GM23338 (cell line): ENCODE measurements at regions not wholly inside any gene's neighbourhood (a gene's known extent, or its start where the extent isn't known, plus 50 kb on each side); places are given as distances from the start of the nearest gene placed in this dataset.

Source experiments
- ATAC-seq: fragments of 200-7000 bp; cut with Tn5 transposase; 3 replicates; pipeline ENCODE4 v1.9.1; 2020
- DNase-seq: peaks from one replicate; pipeline ENCODE4 v3.0.0-alpha.2; 2015; ENCODE audit warnings: low spot score
- H2AFZ ChIP-seq: fragments of 200-600 bp; sonication (generic); 2 replicates; pipeline ENCODE4 v1.8.0; 2016; ENCODE audit warnings: antibody characterized with exemption, mild to moderate bottlenecking, moderate library complexity
- H3F3A ChIP-seq: fragments of 200-600 bp; sonication (generic); replicated peaks from 2 replicates; pipeline ENCODE4 v1.8.0; 2017; ENCODE audit warnings: antibody characterized with exemption, mixed run types, low read depth
- H3K27ac ChIP-seq: fragments of 200-600 bp; sonication (generic); 2 replicates; pipeline ENCODE4 v1.6.1; 2016; ENCODE audit warnings: low read depth
- H3K27me3 ChIP-seq: fragments of 200-600 bp; sonication (generic); 2 replicates; pipeline ENCODE4 v1.8.0; 2016; ENCODE audit warnings: mild to moderate bottlenecking, mixed run types, moderate library complexity; ENCODE audit not compliant: insufficient read depth
- H3K36me3 ChIP-seq: fragments of 200-600 bp; sonication (generic); 2 replicates; pipeline ENCODE4 v1.8.0; 2016; ENCODE audit warnings: mild to moderate bottlenecking; ENCODE audit not compliant: insufficient read depth
- H3K4me1 ChIP-seq: fragments of 200-600 bp; sonication (generic); 2 replicates; pipeline ENCODE4 v1.8.0; 2016; ENCODE audit warnings: mild to moderate bottlenecking, moderate library complexity; ENCODE audit not compliant: insufficient read depth
- H3K4me2 ChIP-seq: fragments of 200-600 bp; sonication (generic); 2 replicates; pipeline ENCODE4 v1.7.1; 2017; ENCODE audit warnings: mixed run types
- H3K4me3 ChIP-seq: fragments of 200-600 bp; sonication (generic); 2 replicates; pipeline ENCODE4 v1.6.1; 2016; ENCODE audit warnings: mixed run types
- H3K79me2 ChIP-seq: fragments of 200-600 bp; sonication (generic); replicated peaks from 2 replicates; pipeline ENCODE4 v1.8.0; 2017; ENCODE audit warnings: mild to moderate bottlenecking; ENCODE audit not compliant: insufficient read depth
- H3K9me2 ChIP-seq: fragments of 200-600 bp; sonication (generic); 2 replicates; pipeline ENCODE4 v1.8.0; 2017; ENCODE audit not compliant: insufficient read depth
- H4K20me1 ChIP-seq: fragments of 200-600 bp; sonication (generic); replicated peaks from 2 replicates; pipeline ENCODE4 v1.8.0; 2017; ENCODE audit warnings: mild to moderate bottlenecking; ENCODE audit not compliant: insufficient read depth
- H3K27ac Mint-ChIP-seq: 2 replicates; pipeline ENCODE4 v1.8.0; 2020; ENCODE audit warnings: inconsistent platforms, mild to moderate bottlenecking, moderate library complexity, mixed read lengths
- H3K27me3 Mint-ChIP-seq: 3 replicates; pipeline ENCODE4 v1.8.0; 2022; ENCODE audit warnings: low read depth, mild to moderate bottlenecking, moderate library complexity, mixed read lengths, inconsistent platforms; ENCODE audit not compliant: insufficient read depth, poor library complexity
- H3K36me3 Mint-ChIP-seq: 3 replicates; pipeline ENCODE4 v1.8.0; 2021; ENCODE audit warnings: low read depth, mild to moderate bottlenecking, inconsistent platforms, moderate library complexity, mixed read lengths
- H3K4me1 Mint-ChIP-seq: 3 replicates; pipeline ENCODE4 v1.8.0; 2020; ENCODE audit warnings: mild to moderate bottlenecking, inconsistent platforms, mixed read lengths
- H3K4me3 Mint-ChIP-seq: 3 replicates; pipeline ENCODE4 v1.8.0; 2021; ENCODE audit warnings: moderate library complexity, mild to moderate bottlenecking, inconsistent platforms, mixed read lengths
- H3K9me3 Mint-ChIP-seq: 3 replicates; pipeline ENCODE4 v1.8.0; 2020; ENCODE audit warnings: moderate library complexity, mild to moderate bottlenecking, inconsistent platforms, mixed read lengths
- CREB1 ChIP-seq: fragments of 250-450 bp; sonication (Bioruptor Pico); IDR thresholded peaks from 2 replicates; pipeline ENCODE4 v1.5.0; 2020; ENCODE audit warnings: low read depth, mild to moderate bottlenecking, moderate library complexity
- CTCF ChIP-seq, 2 experiments: fragments of 200-600 bp in 1 of 2; sonication (generic) in 1 of 2; conservative IDR thresholded peaks; 2 replicates each; pipeline versions ENCODE4 v1.5.1 to v1.6.1; 2016 to 2017; ENCODE audit warnings: antibody characterized with exemption in 2 of 2, low read depth in 2 of 2, mild to moderate bottlenecking in 2 of 2, moderate library complexity in 1 of 2
- ETS1 ChIP-seq: IDR thresholded peaks from 2 replicates; pipeline ENCODE4 v1.6.1; 2016; ENCODE audit warnings: antibody characterized with exemption
- EZH2 ChIP-seq: fragments of 200-600 bp; sonication (generic); IDR thresholded peaks from one replicate; pipeline ENCODE4 v1.8.0; 2017; ENCODE audit warnings: antibody characterized with exemption, mild to moderate bottlenecking, low read depth; ENCODE audit not compliant: unreplicated experiment
- EZH2phosphoT487 ChIP-seq: fragments of 200-600 bp; sonication (generic); IDR thresholded peaks from one replicate; pipeline ENCODE4 v1.8.1; 2018; ENCODE audit warnings: antibody characterized with exemption; ENCODE audit not compliant: unreplicated experiment
- JUNB ChIP-seq: IDR thresholded peaks from one replicate; pipeline ENCODE4 v1.6.1; 2016; ENCODE audit warnings: antibody characterized with exemption; ENCODE audit not compliant: unreplicated experiment
- NANOG ChIP-seq: IDR thresholded peaks from 2 replicates; pipeline ENCODE4 v1.6.1; 2016; ENCODE audit warnings: antibody characterized with exemption, borderline replicate concordance
- POLR2AphosphoS5 ChIP-seq: IDR thresholded peaks from 2 replicates; pipeline ENCODE4 v1.6.1; 2016; ENCODE audit warnings: antibody characterized with exemption, low read depth
- REST ChIP-seq: IDR thresholded peaks from one replicate; pipeline ENCODE4 v1.6.1; 2018; ENCODE audit warnings: antibody characterized with exemption; ENCODE audit not compliant: unreplicated experiment
- STAT1 ChIP-seq: IDR thresholded peaks from one replicate; pipeline ENCODE4 v1.6.1; 2016; ENCODE audit warnings: antibody characterized with exemption; ENCODE audit not compliant: unreplicated experiment
- ZNF114 ChIP-seq: fragments of 250-450 bp; sonication (Bioruptor Pico); IDR thresholded peaks from 2 replicates; pipeline ENCODE4 v1.5.0; 2020; ENCODE audit warnings: mild to moderate bottlenecking, moderate library complexity
- ZNF331 ChIP-seq: fragments of 250-450 bp; sonication (Bioruptor Pico); IDR thresholded peaks from 2 replicates; pipeline ENCODE4 v1.5.0; 2020; ENCODE audit warnings: low read depth, mild to moderate bottlenecking, moderate library complexity
- ZNF462 ChIP-seq: fragments of 250-450 bp; sonication (Bioruptor Pico); IDR thresholded peaks from 2 replicates; pipeline ENCODE4 v1.5.0; 2020; ENCODE audit warnings: mild to moderate bottlenecking, moderate library complexity

GRCh38 chr5:58317009-58317408 is 142.9 kb downstream of the PLK2 start:
- Histone ChIP-seq H3K27ac (no peak overlapping the region), H2AFZ (no peak overlapping the region), H3K4me3 (no peak overlapping the region), H3K9me2 (no peaks in the 10 kb centered on the region), H3K4me1 (no peaks in the 10 kb centered on the region), H3F3A (no peaks in the 10 kb centered on the region), H4K20me1 (no peaks in the 10 kb centered on the region), H3K36me3 (no peaks in the 10 kb centered on the region), H3K4me2 (no peak overlapping the region), H3K79me2 (no peaks in the 10 kb centered on the region), H3K27me3 (no peaks in the 10 kb centered on the region)
- no peaks in the 10 kb centered on the region for H3K36me3 Mint-ChIP-seq
- DNase-seq (no peak), ATAC-seq (no peak)
- peaks cover 7% of the 10 kb centered on the region; the same call in 1 of the 3 replicates for H3K4me1 Mint-ChIP-seq
- no peak overlapping the region for H3K4me3 Mint-ChIP-seq
- H3K27ac Mint-ChIP-seq = no peak overlapping the region
- TF ChIP-seq EZH2phosphoT487 (no peak), JUNB (no peak), CTCF (conservative IDR thresholded peaks at IDR 0.05; ENCODE audit: low read depth in 2 of 2) (no peak), REST (no peak), STAT1 (no peak), EZH2 (no peak), NANOG (no peak), CREB1 (no peak), ZNF114 (CRISPR knock-in tag) (no peak), ZNF331 (no peak), POLR2AphosphoS5 (no peak), ZNF462 (no peak), ETS1 (no peak)
- H3K27me3 Mint-ChIP-seq = no peaks in the 10 kb centered on the region
- no peaks in the 10 kb centered on the region for H3K9me3 Mint-ChIP-seq
